ENCODE measurements at regions not wholly inside any gene's neighbourhood (a gene's known extent, or its start where the extent isn't known, plus 50 kb on each side); places are given as distances from the start of the nearest gene placed in this dataset.

DNA sequence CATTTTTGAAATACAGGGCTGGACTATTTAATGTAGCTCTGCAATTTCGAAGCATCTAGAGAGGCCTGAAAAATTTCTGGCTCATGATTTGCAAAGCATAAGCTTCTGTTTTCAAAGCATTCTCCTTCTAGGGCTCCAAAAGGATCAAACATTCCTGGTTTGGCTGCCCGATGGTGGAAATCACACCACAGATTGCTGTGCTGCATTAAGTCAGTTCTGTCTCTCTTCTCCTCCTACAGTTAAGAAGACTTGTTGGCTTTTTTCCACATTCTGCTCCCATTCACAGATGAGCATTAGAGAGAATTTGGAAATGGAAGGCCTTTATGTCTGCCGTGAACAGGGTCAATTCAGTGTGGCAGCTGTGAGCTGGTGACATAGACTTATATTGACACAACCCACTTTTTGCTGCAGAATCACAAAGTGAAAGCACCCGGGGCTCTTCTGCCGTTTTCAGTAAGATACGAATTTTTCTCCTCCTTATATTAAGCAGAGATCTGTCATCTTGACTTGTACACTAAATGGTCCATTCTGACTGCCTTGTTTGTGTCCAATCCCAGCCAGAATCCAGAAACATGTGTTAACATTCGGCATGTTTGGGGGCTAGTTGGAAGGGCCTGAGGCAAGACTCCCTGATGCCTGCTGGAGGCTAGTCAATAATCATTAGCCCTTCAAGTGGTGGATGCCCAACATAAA, 330.8 kb upstream of the DEFB112 start:
- TF ChIP-seq CTCF (IDR thresholded peaks at IDR 0.05) (no peak), POLR2A (IDR thresholded peaks at IDR 0.05) (no peak), EP300 (IDR thresholded peaks at IDR 0.05) (no peak), POLR2AphosphoS5 (IDR thresholded peaks at IDR 0.05) (no peak)

Measured in sigmoid colon (tissue), 4 donors.